ENCODE measurements at regions not wholly inside any gene's neighbourhood (a gene's known extent, or its start where the extent isn't known, plus 50 kb on each side); places are given as distances from the start of the nearest gene placed in this dataset.

GRCh38 chr1:188611432-188611831, 1782.7 kb downstream of the PLA2G4A start:
- Histone ChIP-seq H3K27ac (no peak overlapping the region), H3K36me3 (no peaks in the 10 kb centered on the region), H3K27me3 (no peaks in the 10 kb centered on the region), H3K4me1 (no peaks in the 10 kb centered on the region), H3K9me3 (no peaks in the 10 kb centered on the region), H3K4me3 (no peak overlapping the region)
- TF ChIP-seq POLR2A (IDR thresholded peaks at IDR 0.05) (no peak), CTCF (IDR thresholded peaks at IDR 0.05) (no peak)
- intact Hi-C loops (cut with DNase I) = no loop called here
- no peak for DNase-seq
- 70 to 91% methylated on average over 2 to 4 of the region's 4 CpGs for WGBS, 2 donors

GRCh38 chr1:188615321-188615720, 1786.6 kb downstream of the PLA2G4A start:
- WGBS, 2 donors = 29 to 86% methylated on average over 1 of the region's 1 CpG

GRCh38 chr1:188620236-188620635, 1791.5 kb downstream of the PLA2G4A start:
- Histone ChIP-seq H3K27ac (no peak overlapping the region), H3K4me1 (no peaks in the 10 kb centered on the region), H3K36me3 (no peaks in the 10 kb centered on the region), H3K9me3 (no peaks in the 10 kb centered on the region), H3K27me3 (no peaks in the 10 kb centered on the region), H3K4me3 (no peak overlapping the region)
- intact Hi-C loops (cut with DNase I) = no loop called here
- no peak for DNase-seq
- TF ChIP-seq CTCF (IDR thresholded peaks at IDR 0.05) = no peak
- 73 to 78% methylated on average over 4 of the region's 4 CpGs for WGBS, 2 donors

More at GRCh38 chr1:188615321-188615720, 1786.6 kb downstream of the PLA2G4A start:
- Histone ChIP-seq H3K4me1 (no peaks in the 10 kb centered on the region), H3K4me3 (no peak overlapping the region), H3K27ac (no peak overlapping the region), H3K36me3 (no peaks in the 10 kb centered on the region), H3K27me3 (no peaks in the 10 kb centered on the region), H3K9me3 (no peaks in the 10 kb centered on the region)
- no peak for DNase-seq
- intact Hi-C loops (cut with DNase I) = no loop called here
- TF ChIP-seq POLR2A (IDR thresholded peaks at IDR 0.05) (no peak), CTCF (IDR thresholded peaks at IDR 0.05) (no peak)

- WGBS, 2 donors = 52 to 64% methylated on average over 2 of the region's 2 CpGs
- Histone ChIP-seq H3K36me3 (no peaks in the 10 kb centered on the region), H3K4me1 (no peaks in the 10 kb centered on the region), H3K9me3 (no peaks in the 10 kb centered on the region), H3K4me3 (no peak overlapping the region), H3K27ac (no peak overlapping the region), H3K27me3 (no peaks in the 10 kb centered on the region)
- TF ChIP-seq CTCF (IDR thresholded peaks at IDR 0.05) (no peak), POLR2A (IDR thresholded peaks at IDR 0.05) (no peak)
- intact Hi-C loops (cut with DNase I) = no loop called here
- DNase-seq = no peak
Observed at GRCh38 chr1:188641566-188642211, 1812.9 kb downstream of the PLA2G4A start.

- 86 to 92% methylated on average over 5 of the region's 5 CpGs for WGBS, 2 donors
- TF ChIP-seq POLR2A (IDR thresholded peaks at IDR 0.05) = no peak
- no peak for TF ChIP-seq CTCF (IDR thresholded peaks at IDR 0.05)
- intact Hi-C loops (cut with DNase I) = no loop called here
- Histone ChIP-seq H3K4me3 (no peak overlapping the region), H3K27ac (no peak overlapping the region), H3K36me3 (no peaks in the 10 kb centered on the region), H3K27me3 (no peaks in the 10 kb centered on the region), H3K9me3 (no peaks in the 10 kb centered on the region), H3K4me1 (no peaks in the 10 kb centered on the region)
- no peak for DNase-seq
Observed at GRCh38 chr1:188642704-188643103, 1814.0 kb downstream of the PLA2G4A start.

Measured in esophagus squamous epithelium (tissue), 5 donors.